Loucy (cell line): ENCODE measurements at regions not wholly inside any gene's neighbourhood (a gene's known extent, or its start where the extent isn't known, plus 50 kb on each side); places are given as distances from the start of the nearest gene placed in this dataset.

Experiments used
- H2AFZ ChIP-seq: fragments of 200-600 bp; sonication (generic); 2 replicates; pipeline ENCODE4 v1.6.0; 2016; ENCODE audit warnings: antibody characterized with exemption, mild to moderate bottlenecking, low read length, moderate library complexity
- H3F3A ChIP-seq: fragments of 200-600 bp; 2 replicates; pipeline ENCODE4 v1.6.0; 2016; ENCODE audit warnings: antibody characterized with exemption, low read depth, mild to moderate bottlenecking
- H3K27me3 ChIP-seq: fragments of 200-600 bp; sonication (generic); 2 replicates; pipeline ENCODE4 v1.6.1; 2014; ENCODE audit warnings: low read length, mild to moderate bottlenecking; ENCODE audit not compliant: insufficient read depth, poor library complexity, severe bottlenecking
- H3K36me3 ChIP-seq: fragments of 200-600 bp; sonication (generic); 2 replicates; pipeline ENCODE4 v1.6.1; 2016; ENCODE audit warnings: low read length; ENCODE audit not compliant: insufficient read depth
- H3K4me1 ChIP-seq: fragments of 200-600 bp; sonication (generic); 2 replicates; pipeline ENCODE4 v1.5.1; 2014; ENCODE audit warnings: low read length, mild to moderate bottlenecking; ENCODE audit not compliant: insufficient read depth, poor library complexity, severe bottlenecking
- H3K4me2 ChIP-seq: fragments of 200-600 bp; sonication (generic); 2 replicates; pipeline ENCODE4 v1.6.0; 2014; ENCODE audit warnings: antibody characterized with exemption, low read length, low read depth, mild to moderate bottlenecking; ENCODE audit not compliant: poor library complexity, severe bottlenecking
- H3K4me3 ChIP-seq: fragments of 200-600 bp; sonication (generic); 2 replicates; pipeline ENCODE4 v1.5.1; 2014; ENCODE audit warnings: low read length, mild to moderate bottlenecking, mixed read lengths; ENCODE audit not compliant: poor library complexity, severe bottlenecking
- H3K79me2 ChIP-seq: fragments of 200-600 bp; sonication (generic); 2 replicates; pipeline ENCODE4 v1.6.1; 2014; ENCODE audit warnings: low read length; ENCODE audit not compliant: insufficient read depth
- H3K9ac ChIP-seq: fragments of 200-600 bp; sonication (generic); 2 replicates; pipeline ENCODE4 v1.6.0; 2014; ENCODE audit warnings: mild to moderate bottlenecking, low read depth, low read length, moderate library complexity; ENCODE audit not compliant: poor library complexity, severe bottlenecking
- H3K9me2 ChIP-seq: fragments of 200-600 bp; sonication (generic); replicated peaks from 2 replicates; pipeline ENCODE4 v1.6.1; 2016; ENCODE audit warnings: low read depth, low read length, mixed read lengths
- H3K9me3 ChIP-seq: fragments of 200-600 bp; sonication (generic); 2 replicates; pipeline ENCODE4 v1.6.1; 2014; ENCODE audit warnings: mild to moderate bottlenecking, antibody characterized with exemption, low read length, low read depth; ENCODE audit not compliant: insufficient read depth
- H4K20me1 ChIP-seq: fragments of 200-600 bp; sonication (generic); 2 replicates; pipeline ENCODE4 v1.6.0; 2014; ENCODE audit warnings: antibody characterized with exemption, low read length, mild to moderate bottlenecking; ENCODE audit not compliant: insufficient read depth, poor library complexity, severe bottlenecking
- CTCF ChIP-seq: fragments of 200-600 bp; sonication (generic); conservative IDR thresholded peaks from 2 replicates; pipeline ENCODE4 v1.5.1; 2014; ENCODE audit warnings: mild to moderate bottlenecking, antibody characterized with exemption, low read length
- EZH2phosphoT487 ChIP-seq: fragments of 200-600 bp; IDR thresholded peaks from 2 replicates; pipeline ENCODE4 v1.6.1; 2018; ENCODE audit warnings: antibody characterized with exemption, mild to moderate bottlenecking, moderate library complexity, borderline replicate concordance

GRCh38 chr5:18652404-18653215 lies 1018.4 kb downstream of the TAF11L14 start:
- Histone ChIP-seq H4K20me1 (no peaks in the 10 kb centered on the region), H3K27me3 (no peaks in the 10 kb centered on the region), H3K9me2 (no peaks in the 10 kb centered on the region), H3K9me3 (no peaks in the 10 kb centered on the region), H3K4me3 (no peak overlapping the region), H3K36me3 (no peaks in the 10 kb centered on the region), H2AFZ (no peak overlapping the region), H3K79me2 (no peaks in the 10 kb centered on the region), H3K4me2 (no peak overlapping the region), H3K4me1 (no peaks in the 10 kb centered on the region), H3F3A (no peaks in the 10 kb centered on the region), H3K9ac (no peak overlapping the region)
- TF ChIP-seq CTCF, result no peak
- no peak for TF ChIP-seq EZH2phosphoT487

DNA sequence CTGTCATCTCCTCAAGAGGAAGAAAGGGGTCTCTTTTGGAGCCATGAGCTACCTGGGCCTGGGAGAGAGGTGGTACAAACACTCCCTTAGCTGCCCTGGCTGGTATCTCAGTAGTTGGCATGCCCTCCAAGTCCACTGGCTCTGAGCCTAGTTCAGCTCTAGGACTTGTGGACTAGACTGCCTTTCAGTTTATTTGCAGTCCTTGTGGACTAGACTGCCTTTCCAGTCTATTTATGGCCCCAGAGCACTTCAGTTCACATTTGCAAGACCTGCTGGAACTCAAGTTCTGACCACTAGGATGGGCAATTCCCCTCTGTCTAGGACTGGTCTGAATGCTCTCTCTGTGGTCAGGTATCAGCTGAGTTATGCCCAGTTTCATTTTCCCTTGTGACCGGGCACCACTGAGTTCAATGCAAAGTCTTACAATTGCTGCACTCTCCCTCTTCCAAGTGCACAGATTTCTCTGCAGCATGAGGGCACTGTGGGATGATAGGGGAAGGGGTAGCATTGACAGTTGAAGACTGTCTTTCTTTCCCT lies 1019.0 kb downstream of the TAF11L14 start:
- Histone ChIP-seq H3K4me1 (no peaks in the 10 kb centered on the region), H3K9ac (no peak overlapping the region), H3K9me2 (no peaks in the 10 kb centered on the region), H3K4me3 (no peak overlapping the region), H3K27me3 (no peaks in the 10 kb centered on the region), H3K79me2 (no peaks in the 10 kb centered on the region), H3K4me2 (no peak overlapping the region), H3F3A (no peaks in the 10 kb centered on the region), H3K36me3 (no peaks in the 10 kb centered on the region), H4K20me1 (no peaks in the 10 kb centered on the region), H3K9me3 (no peaks in the 10 kb centered on the region), H2AFZ (no peak overlapping the region)
- TF ChIP-seq EZH2phosphoT487 (no peak), CTCF (no peak)

GRCh38 chr5:18660511-18660910 lies 1026.3 kb downstream of the TAF11L14 start:
- no peak overlapping the region for H2AFZ ChIP-seq
- H3K36me3 ChIP-seq, result no peaks in the 10 kb centered on the region
- H4K20me1 ChIP-seq, result no peaks in the 10 kb centered on the region
- H3K27me3 ChIP-seq, result no peaks in the 10 kb centered on the region
- H3F3A ChIP-seq, result no peaks in the 10 kb centered on the region
- H3K79me2 ChIP-seq, result no peaks in the 10 kb centered on the region
- no peak overlapping the region for H3K4me2 ChIP-seq
- no peak for TF ChIP-seq CTCF
- H3K4me1 ChIP-seq, result no peaks in the 10 kb centered on the region
- H3K9me2 ChIP-seq, result no peaks in the 10 kb centered on the region
- H3K9ac ChIP-seq, result no peak overlapping the region
- no peaks in the 10 kb centered on the region for H3K9me3 ChIP-seq
- H3K4me3 ChIP-seq, result no peak overlapping the region
